ENCODE measurements at regions not wholly inside any gene's neighbourhood (a gene's known extent, or its start where the extent isn't known, plus 50 kb on each side); places are given as distances from the start of the nearest gene placed in this dataset.

GRCh38 chr11:92865352-92865751 is 104.1 kb upstream of the MTNR1B start:
- POLR2A ChIA-PET: no interaction called here
- CTCF ChIA-PET: interaction anchor here (1.0 kb wide), 1 partner anchor 21 kb away, joined by 3 read pairs; no protein-coding TSS in a partner anchor
- H3K4me3 ChIP-seq (ENCODE audit: low read depth, low read length): no peak overlapping the region
- TF ChIP-seq CTCF (IDR thresholded peaks at IDR 0.05; ENCODE audit: insufficient read depth, low read length, missing control alignments): no peak
- no peak for DNase-seq (ENCODE audit: low read depth, low spot score)

GRCh38 chr11:92866679-92867282 is 102.7 kb upstream of the MTNR1B start:
- POLR2A ChIA-PET: no interaction called here
- CTCF ChIA-PET: interaction anchor here (1.2 kb wide), 1 partner anchor 19 kb away, joined by 3 read pairs; no protein-coding TSS in a partner anchor
- DNase-seq (ENCODE audit: low read depth, low spot score): no peak
- no peak overlapping the region for H3K4me3 ChIP-seq (ENCODE audit: low read depth, low read length)
- TF ChIP-seq CTCF (IDR thresholded peaks at IDR 0.05; ENCODE audit: insufficient read depth, low read length, missing control alignments): no peak

- no peak for DNase-seq (ENCODE audit: low read depth, low spot score)
- CTCF ChIA-PET: interaction anchor here (1.2 kb wide), 1 partner anchor 18 kb away, joined by 3 read pairs; no protein-coding TSS in a partner anchor
- H3K4me3 ChIP-seq (ENCODE audit: low read depth, low read length): no peak overlapping the region
- POLR2A ChIA-PET: no interaction called here
- no peak for TF ChIP-seq CTCF (IDR thresholded peaks at IDR 0.05; ENCODE audit: insufficient read depth, low read length, missing control alignments)
Measured at GRCh38 chr11:92867913-92868619, 101.4 kb upstream of the MTNR1B start.

- no peak for TF ChIP-seq CTCF (IDR thresholded peaks at IDR 0.05; ENCODE audit: insufficient read depth, low read length, missing control alignments)
- no peak overlapping the region for H3K4me3 ChIP-seq (ENCODE audit: low read depth, low read length)
- ChIA-PET CTCF (no interaction called here), POLR2A (no interaction called here)
- no peak for DNase-seq (ENCODE audit: low read depth, low spot score)
Measured at GRCh38 chr11:92869716-92870115, 99.7 kb upstream of the MTNR1B start.

- POLR2A ChIA-PET: no interaction called here
- H3K4me3 ChIP-seq (ENCODE audit: low read depth, low read length): no peak overlapping the region
- no peak for DNase-seq (ENCODE audit: low read depth, low spot score)
- no peak for TF ChIP-seq CTCF (IDR thresholded peaks at IDR 0.05; ENCODE audit: insufficient read depth, low read length, missing control alignments)
- CTCF ChIA-PET: no interaction called here
Measured at GRCh38 chr11:92870196-92870832, 99.1 kb upstream of the MTNR1B start.

GRCh38 chr11:92873551-92873950 is 95.9 kb upstream of the MTNR1B start:
- no peak for DNase-seq (ENCODE audit: low read depth, low spot score)
- no peak overlapping the region for H3K4me3 ChIP-seq (ENCODE audit: low read depth, low read length)
- CTCF ChIA-PET: interaction anchor here (1.0 kb wide), 1 partner anchor 12 kb away, joined by 5 read pairs; no protein-coding TSS in a partner anchor
- POLR2A ChIA-PET: no interaction called here
- TF ChIP-seq CTCF (IDR thresholded peaks at IDR 0.05; ENCODE audit: insufficient read depth, low read length, missing control alignments): no peak

Measured in AG04449 (cell line).